Omental fat pad (tissue), 3 donors: ENCODE measurements at regions not wholly inside any gene's neighbourhood (a gene's known extent, or its start where the extent isn't known, plus 50 kb on each side); places are given as distances from the start of the nearest gene placed in this dataset.

Source experiments
- ATAC-seq: fragments of 150-250 bp; one replicate; pipeline ENCODE4 v1.9.1; 2016; ENCODE audit warnings: mild to moderate bottlenecking, moderate library complexity; ENCODE audit not compliant: low FRiP score
- DNase-seq: peaks from one replicate; pipeline ENCODE4 v3.0.0-alpha.2; 2019; ENCODE audit warnings: low spot score
- CTCF ChIP-seq, 3 donors: fragments of 450-650 bp; IDR thresholded peaks; one replicate each; pipeline ENCODE4 v1.5.1; 2016 to 2017; ENCODE audit warnings: antibody characterized with exemption in 3 of 3, mild to moderate bottlenecking in 3 of 3, moderate library complexity in 2 of 3

GRCh38 chr14:35991356-35991755 lies 165.2 kb downstream of the BRMS1L start:
- TF ChIP-seq CTCF (IDR thresholded peaks at IDR 0.05), result no peak
- DNase-seq, result no peak
- ATAC-seq, result no peak

GRCh38 chr14:35989736-35990135 lies 163.6 kb downstream of the BRMS1L start:
- TF ChIP-seq CTCF (IDR thresholded peaks at IDR 0.05), result no peak
- ATAC-seq, result no peak
- no peak for DNase-seq

GRCh38 chr14:35988972-35989690 lies 163.0 kb downstream of the BRMS1L start:
- DNase-seq (no peak), ATAC-seq (no peak)
- TF ChIP-seq CTCF (IDR thresholded peaks at IDR 0.05), result no peak

GRCh38 chr14:35988550-35988949 lies 162.4 kb downstream of the BRMS1L start:
- ATAC-seq, result no peak
- DNase-seq, result no peak
- no peak for TF ChIP-seq CTCF (IDR thresholded peaks at IDR 0.05)

GRCh38 chr14:35987731-35988130 lies 161.6 kb downstream of the BRMS1L start:
- ATAC-seq (no peak), DNase-seq (no peak)
- TF ChIP-seq CTCF (IDR thresholded peaks at IDR 0.05), result no peak

- no peak for TF ChIP-seq CTCF (IDR thresholded peaks at IDR 0.05)
- ATAC-seq, result no peak
- no peak for DNase-seq
Observed at GRCh38 chr14:35986219-35986573, 160.1 kb downstream of the BRMS1L start.

- DNase-seq, result no peak
- no peak for ATAC-seq
- TF ChIP-seq CTCF (IDR thresholded peaks at IDR 0.05), result no peak
Observed at GRCh38 chr14:35985474-35986218, 159.5 kb downstream of the BRMS1L start.
